ENCODE measurements at regions not wholly inside any gene's neighbourhood (a gene's known extent, or its start where the extent isn't known, plus 50 kb on each side); places are given as distances from the start of the nearest gene placed in this dataset.
A peak's percentile ranks its signal among the peaks of the same experiment; 100 is the strongest.

- DNase-seq (ENCODE audit: low spot score) = no peak
Measured at GRCh38 chr20:23205611-23206041, 119.5 kb upstream of the CD93 start.

- no peak for DNase-seq (ENCODE audit: low spot score)
Measured at GRCh38 chr20:23205211-23205610, 119.1 kb upstream of the CD93 start.

GRCh38 chr20:23203951-23204730, 118.0 kb upstream of the CD93 start:
- no peak for DNase-seq (ENCODE audit: low spot score)

- DNase-seq (ENCODE audit: low spot score) = no peak
Measured at GRCh38 chr20:23203310-23203709, 117.2 kb upstream of the CD93 start.

- DNase-seq (ENCODE audit: low spot score) = no peak
Measured at GRCh38 chr20:23201658-23202057, 115.5 kb upstream of the CD93 start.

GRCh38 chr20:23200914-23201313, 114.8 kb upstream of the CD93 start:
- peak; percentile 39 for DNase-seq (ENCODE audit: low spot score)

- DNase-seq (ENCODE audit: low spot score) = no peak
Measured at GRCh38 chr20:23200413-23200812, 114.3 kb upstream of the CD93 start.

GRCh38 chr20:23199356-23199755, 113.2 kb upstream of the CD93 start:
- no peak for DNase-seq (ENCODE audit: low spot score)

- no peak for DNase-seq (ENCODE audit: low spot score)
Measured at GRCh38 chr20:23198815-23199214, 112.7 kb upstream of the CD93 start.

- no peak for DNase-seq (ENCODE audit: low spot score)
Measured at GRCh38 chr20:23197836-23198235, 111.7 kb upstream of the CD93 start.

GRCh38 chr20:23195636-23196035, 109.5 kb upstream of the CD93 start:
- DNase-seq (ENCODE audit: low spot score) = no peak

GRCh38 chr20:23193801-23194384, 107.8 kb upstream of the CD93 start:
- no peak for DNase-seq (ENCODE audit: low spot score)

- no peak for DNase-seq (ENCODE audit: low spot score)
Measured at GRCh38 chr20:23192469-23192868, 106.3 kb upstream of the CD93 start.

GRCh38 chr20:23190557-23190956, 104.4 kb upstream of the CD93 start:
- no peak for DNase-seq (ENCODE audit: low spot score)

- no peak for DNase-seq (ENCODE audit: low spot score)
Measured at GRCh38 chr20:23189854-23190253, 103.7 kb upstream of the CD93 start.

GRCh38 chr20:23189341-23189740, 103.2 kb upstream of the CD93 start:
- DNase-seq (ENCODE audit: low spot score) = no peak

GRCh38 chr20:23188377-23189169, 102.4 kb upstream of the CD93 start:
- no peak for DNase-seq (ENCODE audit: low spot score)

GRCh38 chr20:23187751-23188150, 101.6 kb upstream of the CD93 start:
- peak; percentile 69 for DNase-seq (ENCODE audit: low spot score)

- no peak for DNase-seq (ENCODE audit: low spot score)
Measured at GRCh38 chr20:23186808-23187207, 100.7 kb upstream of the CD93 start.

GRCh38 chr20:23180451-23180921, 94.4 kb upstream of the CD93 start:
- no peak for DNase-seq (ENCODE audit: low spot score)

- no peak for DNase-seq (ENCODE audit: low spot score)
Measured at GRCh38 chr20:23179766-23180403, 93.8 kb upstream of the CD93 start.

GRCh38 chr20:23178806-23179205, 92.7 kb upstream of the CD93 start:
- no peak for DNase-seq (ENCODE audit: low spot score)
